ENCODE measurements at regions not wholly inside any gene's neighbourhood (a gene's known extent, or its start where the extent isn't known, plus 50 kb on each side); places are given as distances from the start of the nearest gene placed in this dataset.
A peak's percentile ranks its signal among the peaks of the same experiment; 100 is the strongest.

GRCh38 chr1:39085174-39085573 is 59.0 kb downstream of the NDUFS5 start:
- no peak for FAIRE-seq

GRCh38 chr1:39086386-39086785 is 60.2 kb downstream of the NDUFS5 start:
- DNase-seq (ENCODE audit: low spot score in 2 of 2), result no peak
- no peak for FAIRE-seq

More at GRCh38 chr1:39085174-39085573, 59.0 kb downstream of the NDUFS5 start:
- DNase-seq (ENCODE audit: low spot score in 2 of 2), result no peak

DNA sequence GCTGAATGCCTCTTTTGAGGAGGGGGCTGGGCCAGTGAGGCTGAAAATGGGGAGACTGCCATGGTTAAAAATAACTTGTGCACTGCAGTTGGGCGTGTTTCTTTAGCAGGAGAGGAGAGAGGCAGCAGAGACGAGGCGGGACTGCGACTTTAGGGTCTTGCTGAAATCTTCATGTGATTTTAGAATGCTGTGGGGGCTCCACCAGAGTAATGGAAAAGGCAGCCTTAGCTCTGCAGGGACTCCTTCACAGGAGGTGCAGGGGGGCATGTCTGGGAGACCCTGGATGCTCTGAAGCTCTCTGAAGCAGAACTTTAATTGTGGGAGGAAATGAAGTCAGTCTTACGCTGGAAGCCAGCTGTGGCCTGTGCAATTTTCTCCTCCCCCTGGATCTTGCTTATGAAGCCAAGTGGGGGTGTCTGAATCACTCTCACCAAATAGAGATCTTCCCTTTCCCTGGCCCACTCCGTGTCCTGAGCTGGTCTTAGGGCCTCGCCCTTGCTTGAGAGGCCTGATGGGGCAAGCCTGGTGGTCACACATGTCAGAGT is 60.8 kb downstream of the NDUFS5 start:
- no peak for DNase-seq (ENCODE audit: low spot score in 2 of 2)
- no peak for FAIRE-seq

DNA sequence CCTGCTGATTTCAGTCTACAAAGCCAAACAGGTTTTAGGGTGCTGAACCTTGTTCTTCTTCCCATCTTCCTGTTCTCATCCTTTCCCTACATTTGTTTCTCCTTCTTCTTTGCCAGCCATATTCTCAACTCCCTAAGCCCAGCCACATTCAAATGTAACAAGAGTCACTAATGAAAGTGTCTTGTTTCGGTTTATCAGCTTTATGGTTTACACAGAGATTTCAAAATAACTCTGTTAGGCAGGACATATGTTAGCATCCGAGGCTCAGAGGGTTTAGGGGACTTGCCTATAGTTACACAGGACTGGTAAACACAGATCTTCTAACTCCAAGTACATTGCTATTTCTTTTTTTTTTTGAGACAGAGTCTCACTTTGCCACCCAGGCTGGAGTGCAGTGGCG is 61.3 kb downstream of the NDUFS5 start:
- no peak for DNase-seq (ENCODE audit: low spot score in 2 of 2)
- FAIRE-seq, result no peak

DNA sequence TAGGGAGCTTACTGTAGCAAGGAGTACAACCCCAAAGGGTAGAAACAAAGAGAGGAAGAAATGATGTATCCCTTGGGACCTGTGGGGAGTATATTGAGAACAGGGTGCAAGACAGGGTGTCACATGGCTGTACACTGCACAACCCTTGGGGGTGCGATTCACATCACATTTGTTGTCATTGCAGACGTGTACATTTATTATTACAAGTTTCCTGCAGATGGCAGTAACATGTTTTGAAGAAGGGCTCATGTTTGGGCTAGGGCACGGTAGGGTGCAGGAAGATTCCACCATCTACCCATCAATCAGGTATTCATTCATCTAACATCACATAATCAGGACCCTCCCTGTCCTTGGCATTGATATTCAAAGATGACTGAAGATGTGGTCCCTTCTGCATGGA is 62.5 kb downstream of the NDUFS5 start:
- DNase-seq (ENCODE audit: low spot score in 2 of 2) (no peak), FAIRE-seq (no peak)

GRCh38 chr1:39089931-39090521 is 63.9 kb downstream of the NDUFS5 start:
- DNase-seq (ENCODE audit: low spot score in 2 of 2), result no peak
- FAIRE-seq, result no peak

DNA sequence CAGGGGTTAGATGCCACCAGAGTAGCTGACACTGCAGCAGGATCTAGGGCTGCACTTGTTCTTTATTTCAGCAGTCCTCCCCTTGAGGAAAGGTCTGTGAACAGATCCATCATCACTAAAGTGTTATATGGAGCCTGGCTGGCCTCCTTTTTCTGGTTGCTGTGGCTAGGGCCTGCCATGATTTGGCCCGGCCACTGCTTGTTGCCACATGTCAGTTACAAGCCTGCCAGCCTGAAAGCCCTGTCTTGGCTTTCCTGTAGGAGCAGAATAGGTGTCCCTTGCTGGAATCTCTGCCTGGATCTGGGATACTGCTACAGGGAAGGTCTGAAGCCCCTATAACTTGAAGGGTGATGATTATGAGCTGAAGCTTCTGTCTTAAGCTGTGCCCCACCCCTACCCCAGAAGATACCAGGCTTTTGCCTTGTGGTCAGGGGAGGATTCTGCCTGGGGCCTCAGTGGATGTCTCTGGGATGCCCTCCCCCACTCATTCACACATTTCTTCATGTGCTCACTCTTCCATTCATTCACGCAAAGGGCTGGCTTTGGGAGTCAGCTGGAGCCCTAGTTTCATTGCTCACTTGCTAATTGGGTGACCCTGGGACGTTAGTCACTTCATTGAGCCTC is 64.7 kb downstream of the NDUFS5 start:
- no peak for FAIRE-seq

DNA sequence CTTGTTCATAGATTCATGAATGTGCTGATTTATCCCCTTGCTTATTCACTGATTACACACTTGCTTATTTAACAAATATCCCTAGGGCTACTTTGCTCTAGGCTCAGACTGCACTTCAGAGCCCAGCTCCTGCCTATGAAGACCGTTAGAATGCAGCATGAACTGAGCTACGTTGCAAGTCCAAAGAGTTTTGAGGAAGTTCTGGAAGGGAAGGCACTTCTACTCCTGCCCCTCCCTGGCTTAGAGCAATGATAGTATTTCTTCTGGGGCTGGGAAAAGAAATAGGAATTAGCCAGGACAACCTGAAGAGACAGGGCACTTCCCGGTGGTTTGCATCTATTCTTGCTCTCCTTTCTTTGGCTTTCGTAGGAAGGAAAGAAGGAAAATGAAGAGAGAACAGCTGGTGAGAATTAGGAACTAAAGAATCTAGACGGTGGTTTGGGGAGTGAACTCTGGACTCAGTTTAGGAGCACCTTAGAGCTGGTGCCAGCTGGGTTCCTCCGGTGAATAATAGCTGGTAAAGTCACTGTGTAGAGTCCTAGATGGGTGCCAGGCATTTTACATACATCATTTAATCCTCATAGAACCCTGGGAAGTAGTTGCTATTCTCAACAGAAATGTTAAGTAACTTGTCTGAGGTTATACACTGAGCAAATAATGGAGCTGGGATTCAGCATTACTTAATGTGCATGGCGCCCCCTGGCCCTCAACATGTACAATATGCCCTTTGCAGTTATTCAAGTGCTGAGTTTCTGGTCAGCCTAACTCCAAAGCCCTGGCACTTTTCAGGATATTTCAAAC is 65.9 kb downstream of the NDUFS5 start:
- DNase-seq (ENCODE audit: low spot score in 2 of 2), result no peak
- FAIRE-seq, result no peak

More for the DNA sequence above, 64.7 kb downstream of the NDUFS5 start:
- DNase-seq (ENCODE audit: low spot score in 2 of 2), result no peak

DNA sequence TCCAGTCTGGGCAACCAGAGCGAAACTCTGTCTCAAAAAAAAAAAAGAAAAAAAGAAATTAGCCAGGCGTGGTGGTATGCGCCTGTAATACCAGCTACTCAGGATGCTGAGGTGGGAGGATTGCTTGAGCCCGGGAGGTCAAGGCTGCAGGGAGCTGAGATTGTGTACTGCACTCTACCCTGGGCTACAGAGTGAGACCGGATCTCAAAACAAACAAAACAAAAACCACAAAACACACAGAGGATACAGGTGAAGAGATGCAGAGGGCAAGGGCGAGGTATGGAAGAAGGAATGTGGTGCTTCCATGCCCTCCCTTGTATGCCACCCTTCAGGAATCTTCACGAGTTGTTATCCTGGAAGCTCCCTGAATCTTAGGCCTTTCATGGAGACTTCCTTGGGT is 68.5 kb downstream of the NDUFS5 start:
- no peak for DNase-seq (ENCODE audit: low spot score in 2 of 2)
- no peak for FAIRE-seq

DNA sequence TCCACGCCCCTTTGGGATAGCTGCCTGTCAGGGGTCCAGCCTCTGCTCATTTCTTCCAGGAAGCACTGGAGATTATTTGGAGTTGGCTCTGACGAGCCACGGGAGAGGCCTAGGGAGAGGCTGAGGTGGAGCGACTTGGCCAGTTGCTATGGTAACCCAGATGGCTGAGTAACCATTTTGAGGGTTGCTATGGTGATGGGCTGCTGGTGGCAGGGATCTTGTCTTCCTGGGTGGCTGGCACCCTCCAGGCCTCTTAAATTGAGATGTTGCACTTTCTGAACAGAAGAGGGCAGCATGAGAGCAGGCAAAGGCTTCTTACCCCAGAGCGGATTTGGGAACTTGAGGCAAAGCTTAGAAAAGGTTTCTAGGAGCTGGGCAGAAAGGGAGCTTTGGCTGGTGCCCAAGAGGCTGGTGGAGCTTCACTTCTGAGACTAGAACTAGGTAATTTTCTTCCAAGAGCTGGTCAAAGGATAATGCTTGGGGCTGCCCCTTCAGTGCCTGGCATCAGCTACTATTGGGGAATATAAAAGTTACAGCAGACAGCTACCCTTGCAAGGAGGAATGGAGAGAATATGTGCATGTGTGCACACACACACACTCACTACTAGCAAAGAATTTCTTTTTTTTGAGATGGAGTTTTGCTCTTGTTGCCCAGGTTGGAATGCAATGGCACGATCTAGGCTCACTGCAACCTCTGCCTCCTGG is 72.5 kb downstream of the NDUFS5 start:
- FAIRE-seq (no peak), DNase-seq (ENCODE audit: low spot score in 2 of 2) (peak; percentile 61 to 85)

GRCh38 chr1:39102537-39103327 is 76.6 kb downstream of the NDUFS5 start:
- DNase-seq (ENCODE audit: low spot score in 2 of 2) (peak in 1 of 2 donors; percentile 71), FAIRE-seq (no peak)

DNA sequence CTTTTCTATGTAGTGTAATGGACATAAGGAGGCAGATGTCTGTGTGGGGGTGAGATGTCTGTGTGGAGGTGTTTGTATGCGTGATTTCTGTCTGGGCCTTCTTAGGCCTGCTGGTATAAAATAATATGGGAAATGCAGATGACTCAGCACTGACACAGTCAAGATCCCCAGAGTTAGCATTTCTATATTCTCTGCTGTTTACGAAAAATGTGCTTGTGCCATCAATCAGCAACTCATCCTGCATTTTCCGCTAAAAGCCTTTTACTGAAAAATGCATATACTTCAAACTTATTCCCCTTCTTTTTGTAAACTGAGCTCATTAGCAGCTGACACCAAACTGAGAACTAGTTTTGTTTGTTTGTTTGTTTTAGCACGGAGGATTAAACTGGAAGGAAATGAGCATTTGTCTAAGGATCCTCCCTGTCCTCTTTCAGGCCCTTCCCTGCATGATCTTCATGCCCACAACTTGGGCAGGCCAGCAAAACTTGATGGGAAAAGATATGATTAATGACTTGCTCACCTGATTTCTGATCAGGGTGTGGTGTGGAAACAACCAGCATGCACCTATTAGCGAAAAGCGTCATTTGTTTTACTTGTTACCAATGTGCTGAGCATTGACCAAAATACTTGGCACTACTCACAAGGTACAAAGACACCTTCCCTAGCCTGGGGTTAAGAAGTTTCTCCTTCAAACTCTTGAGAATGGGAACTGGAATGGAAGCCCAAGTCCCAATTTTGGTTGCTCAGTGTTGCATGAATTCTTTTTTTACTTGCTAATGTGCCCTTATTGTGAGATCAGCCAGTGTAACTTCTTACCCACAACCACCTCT is 77.4 kb downstream of the NDUFS5 start:
- DNase-seq (ENCODE audit: low spot score in 2 of 2) (no peak), FAIRE-seq (no peak)

- DNase-seq (ENCODE audit: low spot score in 2 of 2), result peak in 1 of 2 donors; percentile 45
These were observed 78.3 kb downstream of the NDUFS5 start for GRCh38 chr1:39104158-39105060.

GRCh38 chr1:39105061-39105840 is 79.1 kb downstream of the NDUFS5 start:
- no peak for FAIRE-seq
- peak in 1 of 2 donors; percentile 79 for DNase-seq (ENCODE audit: low spot score in 2 of 2)

More at GRCh38 chr1:39104158-39105060, 78.3 kb downstream of the NDUFS5 start:
- FAIRE-seq, result no peak

DNA sequence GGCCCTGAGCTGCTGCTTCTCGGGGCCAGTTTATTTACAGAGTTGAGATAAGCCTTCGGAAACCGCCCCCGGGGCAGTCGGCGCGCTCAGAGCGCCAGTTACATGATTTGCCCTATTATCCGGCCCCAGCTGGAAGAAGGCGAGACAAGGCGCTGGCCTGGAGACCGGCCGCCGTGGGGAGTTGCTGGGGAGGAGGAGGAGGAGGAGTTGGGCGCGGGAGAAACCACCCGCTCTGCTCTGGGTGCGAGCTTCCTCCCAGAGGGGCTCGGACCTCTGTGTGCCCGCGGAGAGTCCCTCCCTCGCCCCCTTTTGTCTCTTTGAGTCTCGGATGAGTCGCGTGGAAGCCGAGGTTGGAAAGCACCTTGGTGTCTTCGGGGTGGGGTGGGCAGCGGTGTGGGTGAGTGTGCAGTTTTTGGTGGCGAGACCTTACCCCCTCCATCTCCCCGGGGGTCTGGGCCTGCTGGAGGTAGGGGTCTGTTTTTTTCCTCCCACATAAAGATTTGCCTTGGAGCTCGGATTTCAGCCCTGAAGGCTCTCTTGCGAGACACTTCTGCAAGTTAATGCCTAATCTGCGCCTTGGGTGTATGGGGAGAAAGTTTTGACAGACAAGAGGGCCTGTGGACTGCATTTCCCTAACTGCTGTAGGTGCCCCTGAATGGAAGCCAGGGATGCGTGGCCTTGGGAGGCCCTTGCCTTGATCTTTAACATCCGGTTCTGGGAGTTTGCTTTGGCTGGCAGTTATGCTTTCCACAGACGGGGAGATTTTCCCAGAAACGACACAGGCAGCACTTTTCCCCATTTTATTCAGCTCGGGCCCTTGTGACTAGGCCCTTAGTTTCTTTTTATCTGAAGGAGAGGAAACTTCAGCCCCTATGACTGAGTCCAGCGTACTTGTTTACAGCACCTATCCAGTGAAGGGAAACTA is 80.0 kb downstream of the NDUFS5 start:
- DNase-seq (ENCODE audit: low spot score in 2 of 2) (peak in 1 of 2 donors; percentile 45), FAIRE-seq (no peak)

DNA sequence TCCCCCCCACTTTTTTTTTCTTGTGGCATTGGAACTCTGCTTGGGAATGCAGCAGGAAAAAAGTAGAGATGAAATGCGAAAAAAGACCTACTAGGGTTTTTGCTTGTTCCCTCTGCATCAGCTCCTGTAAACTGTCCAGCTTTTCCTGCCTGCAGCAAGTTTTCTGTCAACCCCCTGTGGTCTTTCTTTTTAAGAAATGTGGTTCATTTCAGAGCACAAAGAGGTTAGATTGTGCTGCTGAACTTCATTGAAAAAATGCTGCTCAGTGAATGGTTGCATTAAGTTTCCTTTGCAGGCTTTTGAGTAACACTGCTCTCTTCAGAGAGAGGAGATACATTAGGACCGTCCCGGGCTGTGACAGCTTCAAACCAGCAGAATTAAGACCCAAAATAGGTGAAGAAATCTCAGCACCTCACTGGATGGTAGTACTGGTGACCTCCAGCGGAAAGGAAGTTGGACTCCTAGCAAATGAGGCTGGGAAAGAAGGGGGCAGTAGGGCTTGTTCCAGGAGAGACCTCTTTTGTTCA is 80.7 kb downstream of the NDUFS5 start:
- no peak for DNase-seq (ENCODE audit: low spot score in 2 of 2)
- no peak for FAIRE-seq

Data from frontal cortex (tissue), 3 donors.